ENCODE measurements at regions not wholly inside any gene's neighbourhood (a gene's known extent, or its start where the extent isn't known, plus 50 kb on each side); places are given as distances from the start of the nearest gene placed in this dataset.

DNA sequence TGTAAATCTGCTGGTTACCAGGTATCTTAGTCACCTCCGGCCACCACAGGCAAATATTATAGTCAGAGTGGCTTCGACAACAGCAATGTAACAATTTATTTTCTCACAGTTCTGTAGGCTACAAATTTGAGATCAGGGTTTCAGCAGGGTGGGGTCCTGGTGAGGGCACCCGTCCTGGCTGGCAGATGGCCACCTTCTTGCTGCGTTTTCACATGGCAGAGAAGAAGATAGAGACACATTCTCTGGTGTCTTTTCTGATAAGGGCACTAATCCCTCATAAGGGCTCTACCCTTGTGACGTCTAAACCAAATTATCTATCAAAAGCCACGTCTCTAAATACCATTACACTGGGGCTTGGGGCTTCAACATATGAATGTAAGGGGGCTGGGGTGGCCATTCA lies 843.2 kb upstream of the FANCL start:
- DNase-seq (ENCODE audit: low read depth, low spot score) = no peak

GRCh38 chr2:59083075-59083828 lies 842.1 kb upstream of the FANCL start:
- no peak for DNase-seq (ENCODE audit: low read depth, low spot score)

DNA sequence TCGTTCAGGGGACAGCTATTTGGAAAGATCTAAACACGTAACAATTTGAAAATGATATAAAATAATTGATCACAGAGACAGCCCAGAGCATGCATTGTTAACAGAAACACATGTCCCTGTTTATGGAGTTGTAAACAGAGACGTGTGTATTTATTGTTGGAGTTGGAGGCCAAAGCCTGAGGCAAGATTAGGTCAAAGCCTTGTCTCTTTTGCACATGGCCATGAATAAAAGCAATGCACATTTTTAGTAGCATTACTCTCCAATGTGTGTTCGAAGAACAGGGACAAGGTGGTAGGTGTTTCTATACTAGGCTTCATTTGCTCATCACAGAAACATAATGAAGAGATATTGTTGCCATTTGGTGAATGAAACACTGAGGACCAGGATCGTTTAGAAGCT lies 841.5 kb upstream of the FANCL start:
- no peak for DNase-seq (ENCODE audit: low read depth, low spot score)

DNA sequence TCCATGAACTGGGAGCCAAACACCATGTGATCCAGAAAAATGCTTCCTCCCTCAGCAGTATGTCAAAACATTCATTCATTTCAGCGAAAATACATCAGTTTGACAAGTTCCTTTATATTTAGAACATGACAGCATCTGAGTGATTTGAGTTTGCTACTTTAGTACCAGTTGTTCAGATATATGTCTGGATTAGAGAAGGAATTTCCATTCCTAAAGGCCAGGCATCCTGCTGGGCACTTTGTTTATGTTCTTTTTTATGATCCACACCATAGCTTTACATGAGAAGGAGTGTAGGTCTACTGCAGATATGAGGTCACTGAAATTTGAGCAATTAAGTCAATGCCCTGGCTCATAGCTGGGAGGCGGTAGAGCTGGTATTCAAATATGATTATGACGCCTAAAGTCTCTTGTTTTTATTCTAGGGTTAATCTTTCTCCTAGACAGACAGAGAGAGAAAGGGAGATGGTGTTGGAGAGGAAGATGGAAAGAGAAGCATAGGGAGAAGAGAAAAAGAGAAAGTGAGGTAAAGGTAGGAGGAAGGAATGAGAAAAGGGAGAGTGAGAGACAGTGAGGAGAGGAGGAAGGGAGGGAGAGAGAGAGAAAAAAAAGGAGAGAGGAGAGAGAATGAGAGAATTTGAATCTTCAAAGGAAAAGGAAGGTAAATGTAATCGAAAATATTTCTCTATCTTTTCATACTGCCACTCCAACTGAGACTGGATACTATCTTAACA lies 839.5 kb upstream of the FANCL start:
- DNase-seq (ENCODE audit: low read depth, low spot score) = no peak

GRCh38 chr2:59077981-59078531 lies 836.9 kb upstream of the FANCL start:
- DNase-seq (ENCODE audit: low read depth, low spot score) = peak; percentile 2

DNA sequence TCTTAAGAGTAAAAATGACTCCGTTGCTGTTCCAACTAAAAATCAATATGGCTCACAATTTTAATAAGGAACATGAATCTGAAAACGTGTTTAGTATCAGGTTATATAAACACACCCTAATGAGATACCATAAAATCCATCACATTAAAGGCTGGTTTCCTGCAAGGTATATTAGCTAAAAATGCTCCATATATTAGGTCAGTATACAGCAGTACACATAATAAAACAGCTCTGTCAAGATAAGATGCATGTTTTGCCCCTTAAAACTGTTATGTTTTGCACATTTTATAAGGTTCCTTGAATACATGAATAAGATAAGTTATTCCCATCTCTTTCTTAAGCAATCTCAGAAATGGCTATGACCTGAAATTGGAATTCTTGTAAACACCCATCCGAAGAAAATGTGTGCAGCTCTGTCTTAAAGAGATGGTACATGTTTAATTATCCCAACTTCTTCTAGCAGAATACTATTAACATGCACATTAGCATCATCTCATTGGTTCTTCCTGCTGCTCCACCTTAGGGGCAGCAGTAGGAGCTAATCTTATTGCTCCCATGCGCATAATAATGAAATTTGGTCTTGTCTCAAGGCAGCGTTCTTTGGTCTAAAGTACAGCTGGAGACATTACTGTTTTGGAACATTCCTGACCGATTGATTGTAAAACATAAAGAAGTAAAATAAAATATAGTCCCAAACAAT lies 836.1 kb upstream of the FANCL start:
- no peak for DNase-seq (ENCODE audit: low read depth, low spot score)

GRCh38 chr2:59076079-59076619 lies 835.0 kb upstream of the FANCL start:
- no peak for DNase-seq (ENCODE audit: low read depth, low spot score)

GRCh38 chr2:59074071-59074470 lies 832.9 kb upstream of the FANCL start:
- no peak for DNase-seq (ENCODE audit: low read depth, low spot score)

DNA sequence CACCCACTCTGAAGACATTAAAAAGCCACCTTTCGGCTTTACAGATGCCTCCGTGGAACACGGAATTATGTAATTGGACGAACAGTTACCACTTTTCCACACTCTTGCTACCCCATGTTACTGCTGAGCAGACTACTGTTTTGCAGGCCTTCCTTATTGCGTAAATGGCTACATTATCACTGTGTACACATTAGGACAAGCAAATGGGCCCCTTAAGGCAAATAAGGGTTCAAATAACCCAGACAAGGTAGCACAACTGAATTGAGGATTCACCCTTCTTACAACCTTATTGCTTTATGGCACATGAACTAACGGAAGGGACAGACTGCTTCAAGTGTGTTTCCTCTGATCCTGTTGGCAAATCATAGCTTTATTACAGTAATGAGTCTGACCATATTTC lies 832.2 kb upstream of the FANCL start:
- DNase-seq (ENCODE audit: low read depth, low spot score) = no peak

GRCh38 chr2:59068255-59068654 lies 827.1 kb upstream of the FANCL start:
- no peak for DNase-seq (ENCODE audit: low read depth, low spot score)

GRCh38 chr2:59066787-59067399 lies 825.8 kb upstream of the FANCL start:
- no peak for DNase-seq (ENCODE audit: low read depth, low spot score)

GRCh38 chr2:59047373-59047995 lies 806.4 kb upstream of the FANCL start:
- DNase-seq (ENCODE audit: low read depth, low spot score) = no peak

- no peak for DNase-seq (ENCODE audit: low read depth, low spot score)
These were observed 805.6 kb upstream of the FANCL start for GRCh38 chr2:59046401-59047372.

DNA sequence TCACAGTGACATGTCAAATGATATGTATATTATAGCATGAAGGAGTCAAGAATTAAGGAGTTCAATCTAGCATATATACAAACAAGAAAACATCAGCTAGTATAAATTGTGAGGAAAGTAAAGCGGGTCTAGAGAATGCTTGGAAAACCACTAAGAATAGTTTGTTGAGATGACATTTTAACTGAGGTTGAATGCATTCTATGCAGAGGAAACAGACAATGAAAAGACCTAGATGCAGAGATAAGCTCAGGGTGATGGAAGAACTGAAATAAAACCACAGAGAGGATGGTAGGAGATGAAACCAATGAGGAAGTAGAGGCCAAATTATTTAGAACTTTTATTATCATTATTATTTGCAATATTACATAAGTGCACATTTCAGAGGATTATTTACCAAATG lies 803.6 kb upstream of the FANCL start:
- DNase-seq (ENCODE audit: low read depth, low spot score) = no peak

DNA sequence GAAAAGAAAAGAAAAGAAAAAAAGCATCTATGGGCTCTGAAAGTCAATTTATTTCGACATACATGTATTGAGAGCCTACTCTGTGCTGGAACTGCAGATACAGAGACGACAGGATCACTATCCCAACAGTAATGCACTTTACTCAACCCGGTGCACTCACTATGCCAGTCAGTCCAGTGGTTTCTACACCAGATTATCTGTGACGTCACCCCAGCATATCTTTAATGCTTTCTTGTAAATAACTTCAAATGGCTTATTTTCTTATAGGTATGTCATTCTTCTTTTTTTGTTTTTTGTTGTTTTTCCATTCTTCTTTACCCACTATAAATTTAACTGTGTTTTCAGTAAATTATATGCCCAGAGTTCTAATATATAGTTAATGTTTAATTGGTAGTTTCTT lies 800.0 kb upstream of the FANCL start:
- no peak for DNase-seq (ENCODE audit: low read depth, low spot score)

DNA sequence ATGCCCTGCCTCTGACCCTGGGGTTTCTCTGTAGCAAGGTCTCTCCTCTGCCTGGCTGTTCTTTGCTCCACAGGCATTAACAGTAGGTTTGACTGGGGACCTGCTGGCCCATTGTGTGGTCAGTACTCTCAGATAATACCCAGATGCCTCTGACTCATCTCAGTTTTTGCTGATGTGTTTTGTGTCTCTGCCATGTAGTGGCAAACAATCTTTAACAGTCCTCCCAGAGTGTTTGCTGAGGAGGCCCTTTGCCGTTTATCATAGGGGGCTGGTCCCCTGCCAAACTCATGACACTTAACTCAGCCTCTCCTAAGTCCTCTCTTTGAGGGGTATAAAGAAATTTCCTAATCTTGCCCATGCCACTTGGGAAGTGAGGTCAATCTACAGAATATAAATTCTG lies 793.7 kb upstream of the FANCL start:
- DNase-seq (ENCODE audit: low read depth, low spot score) = peak; percentile 24

DNA sequence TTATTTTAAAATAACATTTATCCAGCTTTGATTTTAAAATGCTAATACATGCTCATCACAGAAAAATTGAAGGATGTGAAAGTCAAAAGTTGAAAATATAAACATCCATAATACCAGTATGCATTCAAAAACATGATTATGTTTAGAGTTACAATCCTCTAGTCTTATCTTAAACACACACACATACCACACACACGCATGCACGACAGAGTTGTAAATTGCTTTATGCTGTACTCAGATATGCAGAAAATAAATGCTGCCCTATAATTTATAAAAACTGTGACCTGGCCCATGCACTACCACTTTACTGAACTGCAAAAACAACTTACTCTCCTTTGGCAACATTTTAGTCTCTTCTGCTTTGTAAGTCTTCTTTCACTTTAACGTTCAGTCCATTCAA lies 793.0 kb upstream of the FANCL start:
- no peak for DNase-seq (ENCODE audit: low read depth, low spot score)

- no peak for DNase-seq (ENCODE audit: low read depth, low spot score)
These were observed 792.5 kb upstream of the FANCL start for GRCh38 chr2:59033661-59034060.

- DNase-seq (ENCODE audit: low read depth, low spot score) = no peak
These were observed 791.4 kb upstream of the FANCL start for GRCh38 chr2:59032499-59032898.

- peak; percentile 10 for DNase-seq (ENCODE audit: low read depth, low spot score)
These were observed 787.9 kb upstream of the FANCL start for GRCh38 chr2:59029058-59029457.
